SH-SY5Y (cell line): ENCODE measurements at regions not wholly inside any gene's neighbourhood (a gene's known extent, or its start where the extent isn't known, plus 50 kb on each side); places are given as distances from the start of the nearest gene placed in this dataset.

Experiments
- GATA2 ChIP-seq: IDR thresholded peaks from 2 replicates; pipeline ENCODE4 v1.6.1; 2011; ENCODE audit warnings: mild to moderate bottlenecking, low read depth, low read length
- GATA3 ChIP-seq: IDR thresholded peaks from 2 replicates; pipeline ENCODE4 v1.6.1; 2011; ENCODE audit warnings: low read depth, mild to moderate bottlenecking, low read length, moderate library complexity

DNA sequence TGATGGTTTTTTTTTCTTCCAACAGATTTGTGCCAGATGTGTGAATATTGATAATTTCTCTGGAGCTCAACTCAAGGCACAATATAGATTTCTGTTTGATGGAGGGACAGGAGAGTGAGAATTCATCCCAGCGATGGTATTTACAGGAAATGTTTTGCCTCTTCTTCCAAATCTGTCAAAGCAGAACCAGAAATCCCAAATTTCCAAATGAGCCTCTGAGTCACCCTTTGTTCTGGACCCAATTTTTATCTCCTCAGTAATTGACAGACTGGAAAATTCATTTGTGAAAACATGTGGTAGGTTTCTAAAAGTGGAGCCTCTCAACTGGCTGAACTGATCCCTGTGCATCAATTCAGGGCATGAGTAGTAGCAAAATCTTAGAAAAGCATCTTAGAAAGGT, 223.2 kb upstream of the TSHZ2 start:
- TF ChIP-seq GATA3 (no peak), GATA2 (0 out of 2 replicates have a peak, but pooled peaks have one; percentile 20)
